ENCODE measurements at regions not wholly inside any gene's neighbourhood (a gene's known extent, or its start where the extent isn't known, plus 50 kb on each side); places are given as distances from the start of the nearest gene placed in this dataset.

- TF ChIP-seq CTCF (IDR thresholded peaks at IDR 0.05) (no peak), POLR2A (IDR thresholded peaks at IDR 0.05) (no peak)
Measured at GRCh38 chr2:216568576-216568975, 64.6 kb upstream of the IGFBP2 start.
